ENCODE measurements at regions not wholly inside any gene's neighbourhood (a gene's known extent, or its start where the extent isn't known, plus 50 kb on each side); places are given as distances from the start of the nearest gene placed in this dataset.
"Not testable (repeated sequence)": the region's sequence is repeated elsewhere in the genome, so short reads cannot be mapped to it uniquely, and the experiment has no call there.

DNA sequence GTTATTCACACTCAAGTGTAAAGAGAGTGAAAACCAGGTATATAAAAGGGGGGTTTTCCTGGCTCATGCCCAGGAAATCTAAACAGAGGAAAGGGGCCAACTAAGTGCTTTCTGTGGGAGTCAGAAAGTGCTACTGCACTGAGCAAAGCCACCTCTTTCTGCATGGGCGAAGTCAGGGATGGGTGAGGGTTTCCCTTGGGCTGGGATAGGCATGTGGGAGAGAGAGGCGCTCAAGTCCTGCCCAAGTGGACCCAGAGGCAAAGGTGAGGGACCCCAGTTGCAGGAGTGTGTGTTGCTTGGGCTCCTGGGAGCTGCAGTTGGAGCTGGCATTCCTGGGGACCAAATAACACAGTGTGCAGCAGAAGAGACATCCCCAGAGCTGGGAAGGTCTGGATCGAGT, 65.9 kb downstream of the PRR15 start:
- Histone ChIP-seq H3K27ac (ENCODE audit: low read length) (no peak overlapping the region), H3K36me3 (ENCODE audit: control insufficient read depth, insufficient read depth, low read length) (no peaks in the 10 kb centered on the region), H3K4me1 (ENCODE audit: control insufficient read depth, insufficient read depth, low read length) (no peaks in the 10 kb centered on the region), H3K4me3 (ENCODE audit: low read depth in 2 of 2, low read length in 2 of 2) (no peak overlapping the region), H3K9me3 (ENCODE audit: control insufficient read depth, insufficient read depth, low read depth, low read length) (no peaks in the 10 kb centered on the region), H3K27me3 (ENCODE audit: control insufficient read depth, insufficient read depth, low read length) (no peaks in the 10 kb centered on the region)
- TF ChIP-seq REST (IDR thresholded peaks at IDR 0.05; ENCODE audit: insufficient read depth in 1 of 2, low read depth in 2 of 2, low read length in 1 of 2) (no peak), TCF7L2 (IDR thresholded peaks at IDR 0.05; ENCODE audit: low read depth, low read length) (no peak), POLR2AphosphoS5 (IDR thresholded peaks at IDR 0.05; ENCODE audit: low read depth, low read length) (no peak), SIN3A (IDR thresholded peaks at IDR 0.05; ENCODE audit: borderline replicate concordance, insufficient read depth, low read depth, low read length) (no peak)
- TF ChIP-seq, protein P1, sequence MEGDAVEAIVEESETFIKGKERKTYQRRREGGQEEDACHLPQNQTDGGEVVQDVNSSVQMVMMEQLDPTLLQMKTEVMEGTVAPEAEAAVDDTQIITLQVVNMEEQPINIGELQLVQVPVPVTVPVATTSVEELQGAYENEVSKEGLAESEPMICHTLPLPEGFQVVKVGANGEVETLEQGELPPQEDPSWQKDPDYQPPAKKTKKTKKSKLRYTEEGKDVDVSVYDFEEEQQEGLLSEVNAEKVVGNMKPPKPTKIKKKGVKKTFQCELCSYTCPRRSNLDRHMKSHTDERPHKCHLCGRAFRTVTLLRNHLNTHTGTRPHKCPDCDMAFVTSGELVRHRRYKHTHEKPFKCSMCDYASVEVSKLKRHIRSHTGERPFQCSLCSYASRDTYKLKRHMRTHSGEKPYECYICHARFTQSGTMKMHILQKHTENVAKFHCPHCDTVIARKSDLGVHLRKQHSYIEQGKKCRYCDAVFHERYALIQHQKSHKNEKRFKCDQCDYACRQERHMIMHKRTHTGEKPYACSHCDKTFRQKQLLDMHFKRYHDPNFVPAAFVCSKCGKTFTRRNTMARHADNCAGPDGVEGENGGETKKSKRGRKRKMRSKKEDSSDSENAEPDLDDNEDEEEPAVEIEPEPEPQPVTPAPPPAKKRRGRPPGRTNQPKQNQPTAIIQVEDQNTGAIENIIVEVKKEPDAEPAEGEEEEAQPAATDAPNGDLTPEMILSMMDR (IDR thresholded peaks at IDR 0.05), result no peak
- ChIA-PET POLR2A (no interaction called here), CTCF (no interaction called here)
- intact Hi-C loops (cut with micrococcal nuclease; ENCODE audit: unreplicated experiment), result no loop called here
- no TSS peak for BruUV-seq (replicated peaks)
- ATAC-seq (peak; percentile 56; the same call in 1 of the 2 replicates), DNase-seq (ENCODE audit: low read depth, low spot score) (no peak)
- in situ Hi-C loops (cut with HindIII; ENCODE audit: low pct_unique_long_range_greater_than_20kb, low sequenced_read_pairs), result no loop called here

DNA sequence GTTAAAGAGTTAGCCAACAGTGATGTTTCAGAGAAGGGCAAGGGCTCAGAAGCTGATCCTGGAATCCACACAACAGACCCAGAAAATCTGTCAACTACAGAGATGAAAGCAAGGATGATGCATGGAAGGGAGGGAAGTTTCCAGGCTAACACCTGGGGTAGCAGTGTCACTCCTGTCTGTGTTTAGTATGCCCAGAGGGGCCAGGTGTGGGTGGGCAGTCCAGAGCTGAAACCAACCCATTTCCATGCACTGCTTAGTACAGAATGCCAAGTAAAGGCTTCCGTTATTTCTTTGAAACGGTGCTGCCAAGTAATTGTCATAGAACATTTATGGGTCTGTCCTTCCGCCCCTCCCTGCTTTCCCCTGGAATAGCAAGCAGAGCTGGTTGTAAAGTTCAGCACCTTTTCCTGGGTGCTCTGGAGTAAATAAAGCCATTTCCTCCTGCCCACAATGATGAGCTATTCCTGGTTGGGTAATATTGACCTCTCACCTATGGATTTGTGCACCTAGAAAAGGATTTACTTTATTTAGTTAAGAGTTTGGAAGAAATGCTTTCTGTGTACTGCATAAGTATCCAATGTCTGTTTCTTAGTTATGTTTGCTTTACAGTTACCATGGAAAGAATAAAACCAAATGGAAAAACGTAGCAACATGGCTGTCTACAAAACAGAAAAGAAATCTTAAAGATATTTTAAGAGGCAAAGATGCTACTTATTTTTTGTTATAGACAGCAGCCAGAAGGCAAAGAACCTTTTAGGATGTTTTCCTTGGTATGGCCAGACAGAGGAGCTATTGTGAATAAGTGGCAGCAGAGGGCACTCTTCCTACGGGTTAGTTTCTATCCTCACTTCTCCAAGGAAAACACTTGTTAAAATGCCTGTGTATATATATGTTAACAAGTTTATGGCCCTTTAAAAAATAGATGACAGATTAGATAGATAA, 71.7 kb downstream of the PRR15 start:
- POLR2A ChIA-PET; H3K27me3 ChIP-seq (ENCODE audit: control insufficient read depth, insufficient read depth, low read length); H3K4me1 ChIP-seq (ENCODE audit: control insufficient read depth, insufficient read depth, low read length); H3K36me3 ChIP-seq (ENCODE audit: control insufficient read depth, insufficient read depth, low read length); H3K9me3 ChIP-seq (ENCODE audit: control insufficient read depth, insufficient read depth, low read depth, low read length); BruUV-seq (replicated peaks); H3K4me3 ChIP-seq (ENCODE audit: low read depth in 2 of 2, low read length in 2 of 2); H3K27ac ChIP-seq (ENCODE audit: low read length); in situ Hi-C loops (cut with HindIII; ENCODE audit: low pct_unique_long_range_greater_than_20kb, low sequenced_read_pairs): not testable (repeated sequence)
- ATAC-seq, result peak; percentile 82
- DNase-seq (ENCODE audit: low read depth, low spot score), result peak; percentile 36
- TF ChIP-seq, protein P1 (IDR thresholded peaks at IDR 0.05), result peak; percentile 57; the same call in 1 of the 2 replicates
- intact Hi-C loops (cut with micrococcal nuclease; ENCODE audit: unreplicated experiment), result loop anchor here (10.0 kb wide), 1 partner anchor 289 kb away; no protein-coding TSS in a partner anchor
- CTCF ChIA-PET, result interaction anchor here (0.8 kb wide), 1 partner anchor 41 kb away, joined by 3 read pairs; no protein-coding TSS in a partner anchor

Data from Panc1 (cell line).